ENCODE measurements at regions not wholly inside any gene's neighbourhood (a gene's known extent, or its start where the extent isn't known, plus 50 kb on each side); places are given as distances from the start of the nearest gene placed in this dataset.

- DNase-seq (ENCODE audit: low spot score) = no peak
These were observed 446.8 kb upstream of the CDH18 start for GRCh38 chr5:20434786-20435185.

GRCh38 chr5:20420991-20421595 lies 433.1 kb upstream of the CDH18 start:
- no peak for DNase-seq (ENCODE audit: low spot score)
